Kidney (tissue), 13 donors: ENCODE measurements at regions not wholly inside any gene's neighbourhood (a gene's known extent, or its start where the extent isn't known, plus 50 kb on each side); places are given as distances from the start of the nearest gene placed in this dataset.

ENCODE experiments used
- DNase-seq, 5 donors: peaks; one replicate each; pipeline ENCODE4 v3.0.0-alpha.2; 2013 to 2020
- FAIRE-seq: peaks from 2 replicates; lab custom pipeline; 2012; peaks lifted over from hg19 to GRCh38; lab: Jason Lieb, UNC
- H3K27ac ChIP-seq, 2 donors: one replicate each; pipeline ENCODE4 v1.7.0; 2013; ENCODE audit warnings: low read depth in 2 of 2, low read length in 2 of 2, inconsistent platforms in 1 of 2
- H3K27me3 ChIP-seq: one replicate; pipeline ENCODE4 v1.7.1; 2013; ENCODE audit warnings: low read length, inconsistent platforms; ENCODE audit not compliant: control insufficient read depth, insufficient read depth
- H3K36me3 ChIP-seq, 3 donors: one replicate each; pipeline versions ENCODE4 v1.7.0 to v1.7.1; 2013; ENCODE audit warnings: low read length in 3 of 3, control low read depth in 1 of 3, inconsistent platforms in 1 of 3; ENCODE audit not compliant: insufficient read depth in 3 of 3, control insufficient read depth in 2 of 3
- H3K4me1 ChIP-seq, 3 donors: one replicate each; pipeline versions ENCODE4 v1.7.0 to v1.7.1; 2013; ENCODE audit warnings: low read length in 3 of 3, inconsistent platforms in 1 of 3, low read depth in 1 of 3; ENCODE audit not compliant: control insufficient read depth in 2 of 3, insufficient read depth in 2 of 3
- H3K4me3 ChIP-seq, 3 donors: one replicate each; pipeline versions ENCODE4 v1.7.0 to v1.8.1; 2013; ENCODE audit warnings: low read length in 3 of 3, control low read depth in 1 of 3, inconsistent platforms in 1 of 3
- H3K9ac ChIP-seq, 3 donors: one replicate each; pipeline versions ENCODE4 v1.7.0 to v1.7.1; 2013; ENCODE audit warnings: low read length in 3 of 3, control low read depth in 1 of 3, inconsistent platforms in 1 of 3
- H3K9me3 ChIP-seq, 3 donors: one replicate each; pipeline versions ENCODE4 v1.7.0 to v1.7.1; 2013; ENCODE audit warnings: low read length in 3 of 3, control low read depth in 1 of 3, inconsistent platforms in 1 of 3; ENCODE audit not compliant: control insufficient read depth in 2 of 3, insufficient read depth in 1 of 3
- CTCF ChIP-seq: IDR thresholded peaks from 3 replicates; pipeline ENCODE4 v1.5.1; 2012; ENCODE audit warnings: mild to moderate bottlenecking, moderate library complexity, borderline replicate concordance; ENCODE audit not compliant: insufficient read depth; ENCODE audit errors: extremely low read depth
- intact Hi-C: fragments of 100-400 bp; cut with DNase I; formaldehyde crosslinking; loops from one replicate; pipeline ENCODE4 v1.11.1; 2022
- donor health status: control.
- donor health status: control.
- donor health status: control.
- donor health status: control.
- donor health status: control.
- donor health status: DM: yes; HTN: yes; CAD: no.
- donor health status: Normal renal cell carcinoma (clear cell type).

- no peaks in the 10 kb centered on the region for H3K4me1 ChIP-seq
- H3K36me3 ChIP-seq: no peaks in the 10 kb centered on the region
- DNase-seq (no peak), FAIRE-seq (no peak)
- no peak for TF ChIP-seq CTCF
- no peak overlapping the region for H3K4me3 ChIP-seq
- H3K9me3 ChIP-seq: no peaks in the 10 kb centered on the region
- H3K27ac ChIP-seq: no peak overlapping the region
- no peaks in the 10 kb centered on the region for H3K27me3 ChIP-seq
- intact Hi-C loops: no loop called here
- no peak overlapping the region for H3K9ac ChIP-seq
Observed at GRCh38 chr5:174412941-174413340, 311.4 kb upstream of the MSX2 start.

GRCh38 chr5:174413567-174414314, 310.6 kb upstream of the MSX2 start:
- Histone ChIP-seq H3K4me1 (no peaks in the 10 kb centered on the region), H3K36me3 (no peaks in the 10 kb centered on the region), H3K9me3 (no peaks in the 10 kb centered on the region), H3K9ac (no peak overlapping the region), H3K27me3 (peaks cover 2% of the 10 kb centered on the region), H3K27ac (no peak overlapping the region), H3K4me3 (no peak overlapping the region)
- FAIRE-seq (no peak), DNase-seq (no peak)
- intact Hi-C loops: no loop called here
- TF ChIP-seq CTCF: no peak

- DNase-seq (no peak), FAIRE-seq (no peak)
- Histone ChIP-seq H3K36me3 (no peaks in the 10 kb centered on the region), H3K9me3 (no peaks in the 10 kb centered on the region), H3K9ac (no peak overlapping the region), H3K27me3 (peaks cover 2% of the 10 kb centered on the region), H3K4me1 (no peaks in the 10 kb centered on the region), H3K27ac (no peak overlapping the region), H3K4me3 (no peak overlapping the region)
- no peak for TF ChIP-seq CTCF
- intact Hi-C loops: no loop called here
Observed at GRCh38 chr5:174414315-174414710, 310.1 kb upstream of the MSX2 start.
